ENCODE measurements at regions not wholly inside any gene's neighbourhood (a gene's known extent, or its start where the extent isn't known, plus 50 kb on each side); places are given as distances from the start of the nearest gene placed in this dataset.

DNA sequence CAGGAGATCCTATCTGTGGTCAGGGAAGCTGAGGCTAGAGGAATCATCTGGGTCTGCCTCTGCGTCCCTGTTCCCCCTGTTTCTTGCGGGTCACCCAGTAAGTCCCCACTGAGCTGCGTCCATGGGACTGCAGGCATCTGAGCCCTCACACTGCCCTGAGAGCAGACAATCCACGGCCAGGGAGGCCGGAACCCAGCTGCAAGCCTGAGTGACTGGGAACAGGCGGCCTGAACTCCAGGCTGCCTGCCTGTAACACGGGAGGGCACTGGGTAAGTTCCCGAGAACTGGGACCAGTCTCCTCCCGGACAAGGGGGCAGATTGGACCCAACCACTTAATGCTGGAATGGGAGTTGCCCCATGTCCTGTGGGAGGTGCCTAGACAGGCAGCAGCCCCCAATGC, 727.4 kb downstream of the BRD1 start:
- H3K4me3 ChIP-seq (ENCODE audit: low read depth, low read length), result no peak overlapping the region
- TF ChIP-seq, protein P1, sequence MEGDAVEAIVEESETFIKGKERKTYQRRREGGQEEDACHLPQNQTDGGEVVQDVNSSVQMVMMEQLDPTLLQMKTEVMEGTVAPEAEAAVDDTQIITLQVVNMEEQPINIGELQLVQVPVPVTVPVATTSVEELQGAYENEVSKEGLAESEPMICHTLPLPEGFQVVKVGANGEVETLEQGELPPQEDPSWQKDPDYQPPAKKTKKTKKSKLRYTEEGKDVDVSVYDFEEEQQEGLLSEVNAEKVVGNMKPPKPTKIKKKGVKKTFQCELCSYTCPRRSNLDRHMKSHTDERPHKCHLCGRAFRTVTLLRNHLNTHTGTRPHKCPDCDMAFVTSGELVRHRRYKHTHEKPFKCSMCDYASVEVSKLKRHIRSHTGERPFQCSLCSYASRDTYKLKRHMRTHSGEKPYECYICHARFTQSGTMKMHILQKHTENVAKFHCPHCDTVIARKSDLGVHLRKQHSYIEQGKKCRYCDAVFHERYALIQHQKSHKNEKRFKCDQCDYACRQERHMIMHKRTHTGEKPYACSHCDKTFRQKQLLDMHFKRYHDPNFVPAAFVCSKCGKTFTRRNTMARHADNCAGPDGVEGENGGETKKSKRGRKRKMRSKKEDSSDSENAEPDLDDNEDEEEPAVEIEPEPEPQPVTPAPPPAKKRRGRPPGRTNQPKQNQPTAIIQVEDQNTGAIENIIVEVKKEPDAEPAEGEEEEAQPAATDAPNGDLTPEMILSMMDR (IDR thresholded peaks at IDR 0.05; ENCODE audit: low read depth, low read length, missing control alignments), result no peak
- in situ Hi-C loops (cut with HindIII; ENCODE audit: low sequenced_read_pairs), result no loop called here
- no peak for DNase-seq (ENCODE audit: low read depth)

DNA sequence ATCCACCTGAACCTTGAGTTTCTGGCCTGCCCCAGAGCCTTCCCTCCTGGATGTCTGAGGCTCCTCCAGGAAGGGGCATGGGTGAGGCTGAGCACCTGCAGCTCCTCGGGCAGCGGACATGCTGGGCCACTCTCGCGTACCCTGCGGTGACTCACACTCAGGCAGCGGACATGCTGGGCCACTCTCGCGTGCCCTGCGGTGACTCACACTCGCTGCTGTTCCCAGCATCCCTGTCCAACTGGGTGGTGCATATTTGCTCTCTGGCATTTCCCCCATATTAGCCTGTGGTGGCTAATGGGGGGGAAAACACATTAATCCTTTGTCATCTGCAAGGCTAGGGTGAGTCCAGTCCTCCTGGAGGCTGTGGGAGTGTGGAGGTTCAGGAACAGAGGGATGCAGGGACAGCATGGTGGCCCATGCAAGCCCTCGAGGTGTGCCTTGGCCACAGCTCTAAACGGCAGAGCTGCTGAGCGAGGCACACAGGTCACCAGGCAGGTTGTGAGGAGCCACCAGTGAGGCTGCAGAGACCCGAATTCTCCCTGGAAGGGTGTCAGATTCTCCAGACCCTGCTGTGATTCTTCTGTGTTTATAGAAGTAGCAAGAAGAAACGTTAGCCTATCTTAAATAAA, 728.1 kb downstream of the BRD1 start:
- TF ChIP-seq, protein P1 (IDR thresholded peaks at IDR 0.05; ENCODE audit: low read depth, low read length, missing control alignments), result no peak
- H3K4me3 ChIP-seq (ENCODE audit: low read depth, low read length), result no peak overlapping the region
- in situ Hi-C loops (cut with HindIII; ENCODE audit: low sequenced_read_pairs), result no loop called here
- DNase-seq (ENCODE audit: low read depth), result no peak

DNA sequence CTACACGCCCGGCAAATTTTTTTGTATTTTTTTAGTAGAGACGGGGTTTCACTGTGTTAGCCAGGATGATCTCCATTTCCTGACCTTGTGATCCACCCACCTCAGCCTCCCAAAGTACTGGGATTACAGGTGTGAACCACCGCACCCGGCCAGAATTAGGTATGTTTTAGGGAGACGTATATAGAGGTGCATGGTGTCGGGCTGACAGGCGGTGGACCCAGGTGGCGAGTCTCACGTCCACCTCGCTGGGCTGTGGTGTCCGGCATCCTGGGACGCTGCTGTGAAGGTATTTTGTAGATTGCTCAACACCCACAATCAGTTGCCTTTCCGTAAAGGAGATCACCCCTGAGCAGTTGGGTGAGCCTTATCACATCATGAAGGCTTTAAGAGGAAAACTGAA, 728.6 kb downstream of the BRD1 start:
- in situ Hi-C loops (cut with HindIII; ENCODE audit: low sequenced_read_pairs), result no loop called here
- no peak overlapping the region for H3K4me3 ChIP-seq (ENCODE audit: low read depth, low read length)
- DNase-seq (ENCODE audit: low read depth), result no peak
- TF ChIP-seq, protein P1 (IDR thresholded peaks at IDR 0.05; ENCODE audit: low read depth, low read length, missing control alignments), result no peak

DNA sequence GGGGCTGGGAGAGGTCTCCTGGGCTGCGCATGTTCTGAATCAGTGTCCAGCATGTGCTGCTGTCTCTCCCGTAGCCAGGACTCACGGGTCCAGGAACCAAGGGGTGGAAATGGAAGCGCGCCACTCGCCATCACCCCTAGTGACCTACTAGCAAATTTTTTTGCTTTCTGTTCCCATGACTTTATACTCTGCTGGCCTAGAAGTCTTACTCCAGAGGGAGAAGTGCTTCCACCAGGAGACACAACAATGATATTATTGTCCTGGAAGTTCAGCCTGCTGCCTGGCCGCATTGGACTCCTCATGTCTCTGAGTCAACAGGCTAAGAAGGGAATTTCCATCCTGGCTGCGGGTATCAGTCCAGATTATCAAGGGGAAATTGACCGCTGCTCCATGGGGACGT, 729.7 kb downstream of the BRD1 start:
- no peak for DNase-seq (ENCODE audit: low read depth)
- in situ Hi-C loops (cut with HindIII; ENCODE audit: low sequenced_read_pairs), result no loop called here
- no peak overlapping the region for H3K4me3 ChIP-seq (ENCODE audit: low read depth, low read length)
- TF ChIP-seq, protein P1 (IDR thresholded peaks at IDR 0.05; ENCODE audit: low read depth, low read length, missing control alignments), result no peak

DNA sequence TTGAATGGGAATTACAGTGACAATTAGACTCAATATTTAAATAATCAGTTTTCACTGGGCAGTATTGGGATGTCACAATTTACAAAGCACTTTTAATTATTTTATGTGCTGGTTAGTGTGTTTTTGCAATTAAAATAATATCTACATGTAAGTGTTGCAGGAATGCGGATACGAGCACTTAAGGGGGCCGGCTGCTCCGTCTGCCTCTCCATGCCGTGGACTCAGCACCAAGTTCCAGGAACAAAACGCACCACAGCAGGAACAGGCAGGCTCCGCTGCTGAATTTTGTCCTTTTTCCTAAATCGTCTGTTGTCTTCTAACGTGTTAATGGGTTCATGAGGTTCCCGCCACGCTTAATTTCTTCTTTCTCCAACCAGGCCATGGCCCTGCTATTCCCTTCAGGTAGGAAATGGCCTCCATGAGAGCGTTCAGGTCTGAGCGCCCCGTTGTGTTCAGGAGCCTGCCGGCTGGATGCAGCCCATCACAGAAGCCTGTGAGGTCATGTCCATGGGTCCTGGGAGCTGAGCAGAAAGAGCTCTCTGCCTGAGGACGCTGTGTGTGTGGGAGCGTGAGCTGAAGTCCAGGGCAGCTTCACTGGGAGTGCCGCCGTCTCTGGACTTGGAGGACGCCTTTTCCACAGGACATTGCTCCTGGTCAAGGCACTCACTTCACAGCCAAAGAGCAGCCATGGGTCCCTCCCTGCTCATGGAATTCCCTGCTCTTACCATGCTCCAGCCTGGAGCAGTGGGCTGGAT, 730.3 kb downstream of the BRD1 start:
- DNase-seq (ENCODE audit: low read depth), result no peak
- no peak overlapping the region for H3K4me3 ChIP-seq (ENCODE audit: low read depth, low read length)
- TF ChIP-seq, protein P1 (IDR thresholded peaks at IDR 0.05; ENCODE audit: low read depth, low read length, missing control alignments), result no peak
- in situ Hi-C loops (cut with HindIII; ENCODE audit: low sequenced_read_pairs), result no loop called here

DNA sequence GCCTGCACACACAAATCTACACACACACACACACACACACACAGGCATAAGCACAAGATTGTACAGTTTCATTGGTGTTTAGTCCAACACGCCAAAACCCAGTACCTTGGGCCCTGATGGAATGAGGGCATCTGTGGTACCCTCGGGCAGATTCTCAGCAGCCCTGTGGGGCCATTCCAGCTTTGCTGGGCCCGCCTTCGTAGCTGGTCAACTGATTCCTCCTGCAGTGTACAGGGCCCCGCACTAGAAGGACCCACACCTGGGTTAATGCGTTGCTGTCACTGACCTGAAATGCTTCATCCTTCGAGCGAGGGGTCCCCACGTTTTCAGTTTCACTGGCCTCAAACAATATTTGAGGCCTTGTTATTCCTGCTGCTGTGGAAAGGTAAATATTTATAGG, 731.2 kb downstream of the BRD1 start:
- in situ Hi-C loops (cut with HindIII; ENCODE audit: low sequenced_read_pairs), result no loop called here
- H3K4me3 ChIP-seq (ENCODE audit: low read depth, low read length), result no peak overlapping the region
- TF ChIP-seq, protein P1 (IDR thresholded peaks at IDR 0.05; ENCODE audit: low read depth, low read length, missing control alignments), result no peak
- no peak for DNase-seq (ENCODE audit: low read depth)
